Stimulated activated CD8-positive, alpha-beta memory T cell treated with anti-CD3 and anti-CD28 coated beads, Interleukin-2, amount 100 ng/mL, for 48 hours (primary cell): ENCODE measurements at regions not wholly inside any gene's neighbourhood (a gene's known extent, or its start where the extent isn't known, plus 50 kb on each side); places are given as distances from the start of the nearest gene placed in this dataset.

Experiments
- DNase-seq, 2 donors: peaks; one replicate each; pipeline ENCODE4 v3.0.0-alpha.2; 2020; ENCODE audit warnings: low read depth in 2 of 2

- DNase-seq: no peak
Measured at GRCh38 chr10:78899996-78900714, 168.6 kb upstream of the ZMIZ1 start.

DNA sequence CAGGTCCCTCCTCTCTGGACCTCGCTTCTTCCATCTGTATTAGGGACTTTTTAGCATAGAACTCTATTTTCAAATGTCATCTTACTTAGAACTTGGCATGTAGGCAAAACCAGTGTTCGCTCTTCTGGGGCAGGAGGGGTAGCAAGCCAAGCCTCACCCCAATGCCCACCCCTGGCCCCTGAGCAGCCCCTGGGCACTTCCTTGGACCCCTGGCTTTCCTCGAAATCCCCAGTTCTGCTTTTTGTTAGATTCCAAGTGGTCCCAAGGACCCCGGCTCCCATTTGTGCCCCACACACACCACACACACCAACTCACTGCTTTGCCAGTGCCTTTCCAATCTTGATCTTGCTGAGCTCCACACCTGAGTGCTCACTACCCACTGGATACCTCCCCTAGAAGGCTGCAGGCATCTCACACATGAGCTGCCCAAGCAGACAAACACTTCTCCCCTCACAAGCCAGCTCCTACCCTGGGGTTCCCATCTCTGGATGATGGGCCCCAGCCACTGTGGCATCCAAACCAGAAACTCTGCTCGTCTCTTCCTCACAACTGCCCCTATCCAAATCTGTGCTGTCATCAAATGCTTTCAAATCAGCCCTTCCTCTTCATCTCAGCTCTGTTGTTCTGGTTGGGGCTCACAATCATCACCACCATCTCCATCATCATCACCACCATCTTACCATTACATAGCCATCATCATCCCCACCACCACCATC lies 167.9 kb upstream of the ZMIZ1 start:
- no peak for DNase-seq

- DNase-seq: no peak
Measured at GRCh38 chr10:78901694-78902093, 167.1 kb upstream of the ZMIZ1 start.

DNA sequence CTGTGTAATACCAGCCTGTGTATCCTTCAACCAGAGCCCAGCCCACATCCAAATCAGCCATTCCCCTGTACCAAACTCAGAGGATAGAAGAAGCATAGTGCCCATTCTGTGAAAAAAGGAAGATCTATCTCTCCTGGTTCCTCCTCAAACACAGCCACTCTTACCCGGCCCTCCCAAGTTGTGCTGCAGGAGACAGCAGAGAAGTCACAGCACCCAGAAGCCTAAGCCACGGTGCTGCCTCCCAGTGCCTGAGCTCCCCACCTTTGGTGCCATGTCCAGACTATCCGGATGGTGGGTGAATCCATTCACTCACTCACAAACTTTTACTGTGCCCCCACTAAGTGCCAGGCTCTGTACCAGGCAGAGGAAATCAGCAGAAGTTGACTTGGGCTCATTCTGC lies 166.0 kb upstream of the ZMIZ1 start:
- DNase-seq: no peak

GRCh38 chr10:78903341-78903940 lies 165.3 kb upstream of the ZMIZ1 start:
- no peak for DNase-seq

DNA sequence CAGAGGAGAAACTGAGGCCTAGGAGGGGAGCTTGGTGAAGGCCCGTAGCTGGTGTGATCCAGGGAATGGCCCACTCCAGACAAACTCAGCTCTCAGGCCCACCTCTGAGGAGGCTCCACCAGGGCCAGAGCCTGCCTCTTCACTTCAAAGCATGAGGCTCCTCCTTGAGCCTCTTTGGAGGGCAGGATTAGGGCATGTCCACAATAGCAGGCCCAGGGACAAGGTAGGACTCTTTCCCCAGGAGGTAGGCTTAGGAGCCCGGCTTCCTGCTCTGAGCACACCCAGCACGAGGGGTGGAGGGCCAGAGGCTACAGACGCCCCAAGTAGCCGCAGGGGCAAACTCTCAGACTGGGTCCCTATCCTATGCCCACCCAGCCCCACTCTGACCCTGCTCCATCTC lies 164.6 kb upstream of the ZMIZ1 start:
- DNase-seq: no peak

- DNase-seq: no peak
Measured at GRCh38 chr10:78905015-78905956, 163.5 kb upstream of the ZMIZ1 start.

DNA sequence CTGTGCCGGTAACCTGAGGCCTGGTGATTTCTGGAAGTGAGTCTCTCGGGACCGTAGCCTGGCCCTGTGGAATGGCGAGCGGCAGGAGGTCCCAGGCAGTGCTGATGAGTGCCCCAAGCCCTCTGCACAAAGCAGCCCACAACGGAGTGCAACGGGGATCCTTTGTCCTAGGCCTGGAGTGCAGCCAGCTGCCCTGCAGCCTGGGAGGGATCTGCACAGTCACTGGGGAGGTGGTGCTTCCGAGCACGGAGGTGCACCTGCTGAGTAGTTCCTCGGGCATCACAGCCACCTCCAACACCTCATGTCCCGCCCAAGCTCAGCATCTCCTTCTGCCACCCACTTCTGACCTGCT lies 162.8 kb upstream of the ZMIZ1 start:
- DNase-seq: no peak

DNA sequence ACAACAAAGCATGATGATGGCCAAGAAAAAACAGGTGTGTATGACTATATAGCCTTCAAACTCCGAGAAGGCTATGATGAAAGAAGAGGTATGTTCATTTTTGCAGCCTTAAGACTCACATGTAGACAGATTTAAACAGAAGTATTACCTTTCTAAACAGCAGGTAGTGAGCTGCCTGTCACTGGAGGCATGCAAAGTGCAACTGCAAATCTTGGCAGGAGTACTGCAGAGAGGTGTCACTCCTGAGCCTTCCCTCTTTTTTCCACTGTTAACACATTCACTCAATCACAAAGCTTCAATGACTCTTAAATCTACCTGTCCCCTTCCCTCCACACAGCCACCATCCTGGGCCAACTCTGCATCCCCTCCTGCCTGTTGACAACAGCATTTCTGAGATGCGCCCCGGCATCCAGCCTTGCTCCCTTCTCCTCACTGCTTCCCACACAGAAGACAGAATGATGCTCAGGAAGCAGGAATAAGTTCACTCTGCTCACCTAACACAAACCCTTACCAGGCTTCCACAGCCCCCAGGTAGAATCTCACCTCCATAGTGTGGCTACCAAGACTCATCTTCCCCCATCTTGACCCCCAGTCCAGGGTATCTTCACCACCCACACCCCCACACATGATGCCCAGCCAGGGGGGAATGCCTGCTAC lies 161.9 kb upstream of the ZMIZ1 start:
- DNase-seq: no peak

DNA sequence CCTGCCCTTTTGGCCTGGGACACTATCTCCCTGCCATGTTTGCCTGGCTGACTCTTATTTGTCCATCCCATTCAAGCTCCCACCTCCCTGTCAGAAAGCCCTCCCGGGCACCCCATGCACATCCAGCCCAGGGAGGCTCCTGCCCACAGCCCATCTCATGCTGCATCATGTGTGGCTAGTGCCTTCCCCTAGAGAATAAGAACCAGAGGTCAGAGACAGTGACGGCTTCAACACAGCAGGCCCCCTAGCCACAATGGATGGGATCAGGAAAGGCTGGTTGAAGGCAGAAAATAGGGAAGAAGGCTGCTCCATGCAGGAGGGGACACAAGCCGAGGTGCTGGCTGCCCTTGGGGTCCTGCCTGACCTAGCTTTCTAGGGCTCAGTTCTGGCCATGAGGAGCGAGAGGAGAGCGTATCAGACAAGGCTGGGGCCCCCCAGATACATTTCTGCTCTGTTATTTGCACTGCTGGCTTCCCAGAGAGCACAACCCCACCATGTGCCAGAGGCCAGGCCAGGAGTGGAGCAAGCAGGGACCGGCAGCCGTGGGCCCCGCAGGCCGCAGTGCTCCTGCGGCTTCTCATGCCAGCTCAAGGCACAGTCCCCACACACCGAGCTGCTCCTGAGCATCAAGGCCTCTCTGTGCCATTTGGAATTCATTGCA lies 161.1 kb upstream of the ZMIZ1 start:
- no peak for DNase-seq

DNA sequence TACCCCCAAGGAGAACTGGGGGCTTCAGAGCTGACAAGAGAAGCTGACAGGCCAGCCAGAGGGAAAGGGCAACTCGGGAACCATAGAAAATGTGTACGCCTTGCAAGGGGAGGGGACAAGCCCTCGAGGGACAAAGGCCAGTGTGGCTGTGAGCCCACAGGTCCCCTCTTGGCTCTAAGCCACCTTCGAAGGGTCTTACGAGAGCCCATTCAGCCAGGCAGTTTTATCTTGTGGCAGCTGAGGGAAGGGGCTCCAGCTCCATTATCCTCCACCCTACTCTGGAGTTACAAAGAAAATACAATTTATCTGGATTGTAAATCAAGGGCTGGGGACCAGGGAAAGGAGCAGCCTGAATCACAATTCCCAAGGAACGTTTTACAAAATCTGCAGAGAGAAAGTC lies 159.5 kb upstream of the ZMIZ1 start:
- no peak for DNase-seq

DNA sequence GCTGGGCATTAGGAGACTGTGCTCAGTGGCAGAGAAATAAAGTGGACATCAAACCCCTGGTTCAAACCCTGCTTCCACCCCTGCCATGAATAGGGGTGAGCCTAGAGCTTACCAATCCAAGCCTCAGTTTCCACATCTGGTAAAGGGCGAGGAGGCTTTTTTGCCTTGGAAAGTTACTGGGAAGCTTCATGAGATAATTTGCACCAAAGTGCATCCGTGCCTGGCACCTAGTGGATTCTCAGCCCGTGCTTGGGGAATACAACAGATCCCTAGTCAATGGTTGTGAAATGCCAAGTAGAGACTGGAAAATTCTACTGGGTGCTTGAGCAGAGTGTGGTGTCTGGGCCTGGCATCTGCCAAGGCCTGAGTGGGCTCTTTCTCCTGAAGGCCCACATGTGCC lies 158.7 kb upstream of the ZMIZ1 start:
- no peak for DNase-seq

DNA sequence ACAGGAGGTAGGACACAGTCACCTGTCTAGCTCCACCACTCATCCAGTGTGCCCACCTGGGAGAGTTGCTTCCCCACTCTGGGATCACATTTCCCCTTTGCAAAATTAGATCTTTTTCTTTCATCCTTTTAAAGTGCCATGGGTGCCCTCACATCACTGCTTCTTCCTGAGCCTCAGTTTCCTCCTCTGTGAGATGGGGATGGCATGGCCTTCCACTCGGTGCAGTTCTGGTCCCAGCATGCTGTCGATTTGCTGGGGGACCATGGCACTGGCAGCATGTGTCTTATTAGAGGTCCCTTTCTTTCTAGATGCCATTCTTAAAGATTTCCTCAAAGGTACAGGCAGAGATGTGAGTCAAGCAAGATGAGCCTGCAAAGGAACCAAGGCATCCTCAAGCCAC lies 158.3 kb upstream of the ZMIZ1 start:
- no peak for DNase-seq

GRCh38 chr10:78910886-78911285 lies 157.9 kb upstream of the ZMIZ1 start:
- no peak for DNase-seq

GRCh38 chr10:78911533-78912340 lies 157.0 kb upstream of the ZMIZ1 start:
- DNase-seq: no peak

DNA sequence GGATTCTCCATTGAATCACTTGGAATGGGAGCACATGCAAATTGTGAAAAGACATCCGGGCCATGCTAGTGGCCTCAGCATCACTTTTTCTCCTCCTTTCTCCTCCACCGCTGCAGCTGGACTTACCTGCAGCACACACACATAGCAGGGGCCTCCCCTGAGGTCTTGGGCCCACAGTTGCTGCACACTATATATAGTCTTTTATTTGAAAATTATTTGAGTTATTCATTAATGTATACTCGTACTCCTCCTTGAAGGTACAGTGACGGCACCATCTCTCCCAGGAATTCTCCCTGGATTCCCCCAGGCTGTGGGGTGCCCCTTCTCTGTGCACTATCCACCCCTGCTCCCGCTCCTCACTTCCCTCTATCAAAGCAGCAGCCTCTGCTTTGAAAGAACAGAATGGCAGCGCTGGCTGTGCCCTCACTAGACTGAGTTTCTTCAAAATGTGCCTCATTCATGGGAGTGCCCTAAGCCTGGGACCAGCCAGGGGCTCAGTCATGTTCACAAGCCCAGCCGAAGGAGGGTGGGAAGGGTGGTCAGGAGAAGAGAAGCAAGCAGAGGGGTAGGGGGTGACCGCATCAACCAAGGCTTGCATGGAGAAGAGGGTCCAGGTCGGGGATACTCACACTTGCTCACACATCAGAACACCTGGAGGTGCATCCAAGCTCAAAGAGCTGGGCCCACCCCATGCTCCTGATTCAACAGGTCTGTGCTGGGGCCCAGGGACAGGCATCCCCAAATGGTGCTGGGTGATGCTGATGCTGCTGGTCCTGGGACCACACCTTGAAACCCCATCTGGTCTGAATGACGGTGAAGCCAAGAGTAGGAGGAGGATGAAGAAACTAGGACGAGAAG lies 156.2 kb upstream of the ZMIZ1 start:
- DNase-seq: no peak

GRCh38 chr10:78913219-78914059 lies 155.3 kb upstream of the ZMIZ1 start:
- no peak for DNase-seq

GRCh38 chr10:78914060-78914378 lies 154.7 kb upstream of the ZMIZ1 start:
- DNase-seq: no peak
